ENCODE measurements at regions not wholly inside any gene's neighbourhood (a gene's known extent, or its start where the extent isn't known, plus 50 kb on each side); places are given as distances from the start of the nearest gene placed in this dataset.

DNA sequence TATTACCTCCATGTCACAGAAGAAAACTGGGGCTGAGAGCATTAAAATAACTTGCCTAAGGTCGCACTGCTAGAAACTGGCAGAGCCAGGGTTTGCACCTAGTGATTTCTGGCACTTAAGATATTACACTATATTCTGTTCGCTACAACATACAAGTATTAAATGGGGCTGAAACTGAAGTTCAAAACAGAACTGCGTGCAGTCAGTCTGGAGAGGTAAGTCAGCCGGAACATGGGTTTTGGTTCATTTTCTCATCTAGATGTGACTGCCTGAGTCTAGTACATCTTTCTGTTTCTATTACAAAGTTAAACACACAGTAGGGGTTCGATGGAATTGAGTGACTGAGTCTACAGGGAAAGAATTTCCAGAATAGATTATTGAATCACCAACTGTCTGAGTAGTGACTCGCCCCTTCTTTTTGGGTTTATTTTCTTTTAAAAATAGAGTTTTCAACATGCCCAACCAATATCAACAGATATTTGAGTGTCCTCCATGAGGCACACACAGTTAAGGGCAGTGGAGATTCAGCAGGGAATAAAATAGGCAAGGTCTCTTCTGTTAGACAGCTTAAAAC is 150.8 kb downstream of the RNF152 start:
- no peak for TF ChIP-seq POLR2A (IDR thresholded peaks at IDR 0.05; ENCODE audit: low read depth, low read length)
- no peak for TF ChIP-seq POLR2AphosphoS5 (IDR thresholded peaks at IDR 0.05; ENCODE audit: low read depth, low read length)
- no peak for TF ChIP-seq TAF1 (IDR thresholded peaks at IDR 0.05; ENCODE audit: low read depth, low read length)
